ENCODE measurements at regions not wholly inside any gene's neighbourhood (a gene's known extent, or its start where the extent isn't known, plus 50 kb on each side); places are given as distances from the start of the nearest gene placed in this dataset.

DNA sequence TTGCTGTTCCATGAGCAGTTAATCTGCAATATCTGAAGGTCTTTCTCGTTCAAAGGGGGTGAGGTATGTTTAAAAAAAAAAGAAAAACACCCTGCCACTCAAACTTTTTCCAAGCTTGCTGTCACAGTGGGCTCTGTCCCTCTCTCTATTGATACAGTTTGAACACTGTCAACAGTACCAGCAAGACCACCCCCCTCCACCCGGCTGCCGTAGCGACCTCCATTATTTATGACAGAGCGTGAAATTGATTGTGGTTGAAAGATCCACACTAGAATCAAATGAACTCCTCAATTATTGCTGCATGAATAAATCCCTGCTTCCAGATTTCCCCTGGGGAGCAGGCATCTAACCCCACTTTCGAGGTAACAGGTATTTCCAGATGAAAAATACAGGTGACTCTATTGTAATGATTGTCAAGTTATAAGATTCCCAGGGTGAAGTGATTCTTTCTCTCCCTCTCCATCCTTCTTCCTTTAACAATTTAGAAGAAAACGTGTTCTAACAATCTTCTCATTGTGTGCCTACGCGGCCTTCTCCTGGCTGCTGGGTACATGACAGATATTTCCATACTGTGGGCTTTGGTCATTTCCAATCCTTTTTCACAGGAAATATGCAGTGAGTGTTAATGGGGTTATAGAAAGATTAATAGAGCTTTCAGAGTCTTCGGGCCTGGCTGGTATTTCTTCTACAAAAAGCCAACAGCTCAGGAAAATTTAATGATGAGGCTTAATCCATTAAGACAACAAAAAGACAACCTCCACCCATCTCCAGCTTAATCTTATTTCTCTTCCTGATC lies 135.7 kb upstream of the C16orf82 start:
- Mint-ChIP-seq H3K27me3 (ENCODE audit: unreplicated experiment) (peaks cover 8% of the 10 kb centered on the region), H3K27ac (ENCODE audit: unreplicated experiment) (no peak overlapping the region), H3K4me1 (ENCODE audit: low read depth, unreplicated experiment) (no peaks in the 10 kb centered on the region), H3K36me3 (ENCODE audit: insufficient read depth, unreplicated experiment) (no peaks in the 10 kb centered on the region), H3K9me3 (ENCODE audit: low read depth, unreplicated experiment) (peaks cover 16% of the 10 kb centered on the region), H3K4me3 (ENCODE audit: low read depth, unreplicated experiment) (no peak overlapping the region)
- CTCF ChIA-PET: no interaction called here
- no TSS peak for BruUV-seq (replicated peaks)
- intact Hi-C loops (cut with micrococcal nuclease; ENCODE audit: unreplicated experiment): no loop called here
- no peak for TF ChIP-seq CTCF (IDR thresholded peaks at IDR 0.05; ENCODE audit: unreplicated experiment)
- no peak for DNase-seq

DNA sequence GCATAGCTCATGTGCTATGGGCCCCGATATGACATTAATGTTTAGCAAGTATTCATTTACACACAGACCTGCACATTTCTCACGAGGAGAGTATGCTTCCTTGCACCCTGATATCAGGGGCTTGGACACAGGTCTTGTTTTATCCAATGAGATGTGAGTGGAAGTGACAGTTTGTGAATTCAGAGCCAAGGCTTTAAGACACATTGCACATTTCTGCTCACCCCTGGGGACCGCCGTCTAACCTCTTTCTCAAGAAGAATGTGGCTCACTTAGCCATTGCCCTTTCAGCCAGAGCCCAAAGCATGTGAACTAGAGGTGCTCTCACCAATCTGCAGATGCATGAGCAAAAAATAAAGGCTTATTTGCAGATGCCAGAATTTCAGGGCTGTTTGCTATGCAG lies 116.1 kb upstream of the C16orf82 start:
- Mint-ChIP-seq H3K27ac (ENCODE audit: unreplicated experiment) (no peak overlapping the region), H3K36me3 (ENCODE audit: insufficient read depth, unreplicated experiment) (no peaks in the 10 kb centered on the region), H3K27me3 (ENCODE audit: unreplicated experiment) (peaks cover 46% of the 10 kb centered on the region), H3K4me1 (ENCODE audit: low read depth, unreplicated experiment) (no peaks in the 10 kb centered on the region), H3K9me3 (ENCODE audit: low read depth, unreplicated experiment) (no peaks in the 10 kb centered on the region), H3K4me3 (ENCODE audit: low read depth, unreplicated experiment) (no peak overlapping the region)
- CTCF ChIA-PET: no interaction called here
- no TSS peak for BruUV-seq (replicated peaks)
- no peak for TF ChIP-seq CTCF (IDR thresholded peaks at IDR 0.05; ENCODE audit: unreplicated experiment)
- intact Hi-C loops (cut with micrococcal nuclease; ENCODE audit: unreplicated experiment): no loop called here
- no peak for DNase-seq

DNA sequence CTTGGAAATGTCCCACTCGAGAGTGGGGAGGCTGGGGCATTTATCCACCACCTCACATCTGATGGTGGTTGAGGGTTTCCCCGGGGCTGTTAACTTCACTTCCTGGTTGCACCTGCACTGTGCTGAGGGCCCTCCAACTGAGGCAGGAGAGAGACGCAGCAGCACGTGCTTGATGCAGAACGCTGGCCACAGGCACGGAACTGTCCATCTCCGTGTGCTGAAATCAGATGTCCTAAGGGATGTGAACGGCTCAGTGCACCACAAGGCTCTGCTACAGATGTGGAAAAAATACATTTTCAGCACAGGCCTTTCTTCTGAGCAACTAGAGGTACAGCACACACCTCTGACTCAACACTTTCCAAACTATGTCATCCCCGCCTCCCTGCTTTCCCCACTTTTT lies 114.8 kb upstream of the C16orf82 start:
- CTCF ChIA-PET: no interaction called here
- no TSS peak for BruUV-seq (replicated peaks)

GRCh38 chr16:26952411-26952810 lies 114.3 kb upstream of the C16orf82 start:
- peaks cover 46% of the 10 kb centered on the region for H3K27me3 Mint-ChIP-seq (ENCODE audit: unreplicated experiment)
- no peaks in the 10 kb centered on the region for H3K36me3 Mint-ChIP-seq (ENCODE audit: insufficient read depth, unreplicated experiment)
- CTCF ChIA-PET: no interaction called here
- no peaks in the 10 kb centered on the region for H3K4me1 Mint-ChIP-seq (ENCODE audit: low read depth, unreplicated experiment)
- no peak for TF ChIP-seq CTCF (IDR thresholded peaks at IDR 0.05; ENCODE audit: unreplicated experiment)
- H3K27ac Mint-ChIP-seq (ENCODE audit: unreplicated experiment): no peak overlapping the region
- H3K9me3 Mint-ChIP-seq (ENCODE audit: low read depth, unreplicated experiment): no peaks in the 10 kb centered on the region
- H3K4me3 Mint-ChIP-seq (ENCODE audit: low read depth, unreplicated experiment): no peak overlapping the region
- DNase-seq: no peak
- no TSS peak for BruUV-seq (replicated peaks)
- intact Hi-C loops (cut with micrococcal nuclease; ENCODE audit: unreplicated experiment): no loop called here

More for the DNA sequence above, 114.8 kb upstream of the C16orf82 start:
- Mint-ChIP-seq H3K4me1 (ENCODE audit: low read depth, unreplicated experiment) (no peaks in the 10 kb centered on the region), H3K4me3 (ENCODE audit: low read depth, unreplicated experiment) (no peak overlapping the region), H3K27ac (ENCODE audit: unreplicated experiment) (no peak overlapping the region), H3K27me3 (ENCODE audit: unreplicated experiment) (peaks cover 46% of the 10 kb centered on the region), H3K36me3 (ENCODE audit: insufficient read depth, unreplicated experiment) (no peaks in the 10 kb centered on the region), H3K9me3 (ENCODE audit: low read depth, unreplicated experiment) (no peaks in the 10 kb centered on the region)
- no peak for TF ChIP-seq CTCF (IDR thresholded peaks at IDR 0.05; ENCODE audit: unreplicated experiment)
- intact Hi-C loops (cut with micrococcal nuclease; ENCODE audit: unreplicated experiment): no loop called here
- no peak for DNase-seq

Measured in Calu3 (cell line).